Prostate gland (tissue), 2 donors: ENCODE measurements at regions not wholly inside any gene's neighbourhood (a gene's known extent, or its start where the extent isn't known, plus 50 kb on each side); places are given as distances from the start of the nearest gene placed in this dataset.
A peak's percentile ranks its signal among the peaks of the same experiment; 100 is the strongest.

Experiments
- DNase-seq: peaks from one replicate; pipeline ENCODE4 v3.0.0-alpha.2; 2019; ENCODE audit warnings: low spot score
- H3K27ac ChIP-seq, 2 donors: fragments of 200-600 bp; sonication (generic); 2 replicates each; pipeline ENCODE4 v1.5.1; 2017 to 2019
- H3K27me3 ChIP-seq: fragments of 200-600 bp; sonication (generic); replicated peaks from 2 replicates; pipeline ENCODE4 v1.5.1; 2019; ENCODE audit not compliant: insufficient read depth
- H3K36me3 ChIP-seq, 2 donors: fragments of 200-600 bp; sonication (generic); 1 replicate in 1 of 2; 2 replicates in 1 of 2; pipeline versions ENCODE4 v1.5.1 to v1.8.1; 2017 to 2019
- H3K4me1 ChIP-seq: fragments of 200-600 bp; sonication (generic); replicated peaks from 2 replicates; pipeline ENCODE4 v1.5.1; 2019
- H3K4me3 ChIP-seq, 2 donors: fragments of 200-600 bp; sonication (generic); 2 replicates each; pipeline ENCODE4 v1.5.1; 2017 to 2019
- H3K9me3 ChIP-seq: fragments of 200-600 bp; sonication (generic); 2 replicates; pipeline ENCODE4 v1.5.1; 2017
- CTCF ChIP-seq, 4 experiments: fragments of 200-600 bp in 2 of 4; fragments of 450-650 bp in 2 of 4; sonication (generic) in 2 of 4; IDR thresholded peaks; 1 replicate in 3 of 4; 2 replicates in 1 of 4; pipeline ENCODE4 v1.5.1; 2016 to 2019; ENCODE audit warnings: antibody characterized with exemption in 4 of 4, mild to moderate bottlenecking in 2 of 4, moderate library complexity in 2 of 4
- POLR2A ChIP-seq: fragments of 450-650 bp; IDR thresholded peaks from one replicate; pipeline ENCODE4 v1.6.1; 2016; ENCODE audit warnings: antibody characterized with exemption, mild to moderate bottlenecking
- POLR2AphosphoS5 ChIP-seq: sonication (generic); formaldehyde crosslinking; IDR thresholded peaks from one replicate; pipeline ENCODE4 v1.6.1; 2017; ENCODE audit warnings: antibody characterized with exemption
- WGBS: methylation state at CpG from one replicate; pipeline ENCODE4 v1.1.5; 2018; 5-methylcytosine and 5-hydroxymethylcytosine counted together
- intact Hi-C: fragments of 100-400 bp; cut with DNase I; formaldehyde crosslinking; loops from one replicate; pipeline ENCODE4 v1.14.2; 2022

GRCh38 chr4:170272959-170273358 lies 183.2 kb upstream of the AADAT start:
- no peak for DNase-seq
- 36% methylated on average over 4 of the region's 4 CpGs for WGBS
- Histone ChIP-seq H3K4me1 (no peaks in the 10 kb centered on the region), H3K4me3 (no peak overlapping the region), H3K36me3 (no peaks in the 10 kb centered on the region), H3K27ac (no peak overlapping the region), H3K27me3 (no peaks in the 10 kb centered on the region), H3K9me3 (no peaks in the 10 kb centered on the region)
- TF ChIP-seq POLR2A (no peak), CTCF (IDR thresholded peaks at IDR 0.05) (no peak), POLR2AphosphoS5 (no peak)
- intact Hi-C loops, result no loop called here

- TF ChIP-seq CTCF (IDR thresholded peaks at IDR 0.05) (no peak), POLR2A (no peak), POLR2AphosphoS5 (no peak)
- no peak overlapping the region for H3K27ac ChIP-seq
- no peaks in the 10 kb centered on the region for H3K36me3 ChIP-seq
- DNase-seq, result no peak
- no peaks in the 10 kb centered on the region for H3K27me3 ChIP-seq
- intact Hi-C loops, result no loop called here
- no peaks in the 10 kb centered on the region for H3K9me3 ChIP-seq
- H3K4me3 ChIP-seq, result no peak overlapping the region
- 50% methylated on average over 2 of the region's 2 CpGs for WGBS
- no peaks in the 10 kb centered on the region for H3K4me1 ChIP-seq
Measured at GRCh38 chr4:170271723-170272122, 182.0 kb upstream of the AADAT start.

GRCh38 chr4:170270628-170271027 lies 180.9 kb upstream of the AADAT start:
- Histone ChIP-seq H3K36me3 (no peaks in the 10 kb centered on the region), H3K27ac (no peak overlapping the region), H3K4me1 (no peaks in the 10 kb centered on the region), H3K9me3 (no peaks in the 10 kb centered on the region), H3K4me3 (no peak overlapping the region), H3K27me3 (no peaks in the 10 kb centered on the region)
- DNase-seq, result no peak
- WGBS, result 90% methylated on average over 2 of the region's 2 CpGs
- no peak for TF ChIP-seq POLR2AphosphoS5
- no peak for TF ChIP-seq CTCF (IDR thresholded peaks at IDR 0.05)
- no peak for TF ChIP-seq POLR2A
- intact Hi-C loops, result no loop called here

- DNase-seq, result no peak
- TF ChIP-seq CTCF (IDR thresholded peaks at IDR 0.05) (no peak), POLR2A (no peak), POLR2AphosphoS5 (no peak)
- Histone ChIP-seq H3K27ac (no peak overlapping the region), H3K4me1 (no peaks in the 10 kb centered on the region), H3K9me3 (no peaks in the 10 kb centered on the region), H3K36me3 (no peaks in the 10 kb centered on the region), H3K4me3 (no peak overlapping the region), H3K27me3 (no peaks in the 10 kb centered on the region)
- whole genome bisulfite sequencing, result 87% methylated on average over 2 of the region's 2 CpGs
- intact Hi-C loops, result no loop called here
Measured at GRCh38 chr4:170269950-170270349, 180.2 kb upstream of the AADAT start.

GRCh38 chr4:170259631-170260153 lies 169.9 kb upstream of the AADAT start:
- 15% methylated on average over 6 of the region's 6 CpGs for WGBS
- Histone ChIP-seq H3K4me3 (no peak overlapping the region), H3K27ac (no peak overlapping the region), H3K4me1 (no peaks in the 10 kb centered on the region), H3K9me3 (no peaks in the 10 kb centered on the region), H3K27me3 (no peaks in the 10 kb centered on the region), H3K36me3 (no peaks in the 10 kb centered on the region)
- peak; percentile 84 for DNase-seq
- TF ChIP-seq POLR2A, result no peak
- peak; percentile 61 to 89 (median 80) for TF ChIP-seq CTCF (IDR thresholded peaks at IDR 0.05)
- TF ChIP-seq POLR2AphosphoS5, result peak; percentile 38
- intact Hi-C loops, result loop anchor here (10.0 kb wide), 1 partner anchor 595 kb away; no protein-coding TSS in a partner anchor
